OCI-LY1 (cell line): ENCODE measurements at regions not wholly inside any gene's neighbourhood (a gene's known extent, or its start where the extent isn't known, plus 50 kb on each side); places are given as distances from the start of the nearest gene placed in this dataset.
"Not testable (repeated sequence)": the region's sequence is repeated elsewhere in the genome, so short reads cannot be mapped to it uniquely, and the experiment has no call there.

ENCODE experiments used
- H2AFZ ChIP-seq: fragments of 200-600 bp; sonication (generic), shearing (Covaris generic); 2 replicates; pipeline ENCODE4 v1.6.0; 2014; ENCODE audit warnings: antibody characterized with exemption, mild to moderate bottlenecking, low read length
- H3F3A ChIP-seq: fragments of 200-600 bp; sonication (generic), shearing (Covaris generic); 2 replicates; pipeline ENCODE4 v1.6.0; 2014; ENCODE audit warnings: mild to moderate bottlenecking, antibody characterized with exemption, low read length, moderate library complexity; ENCODE audit not compliant: insufficient read depth
- H3K27ac ChIP-seq: fragments of 200-600 bp; sonication (generic); 2 replicates; pipeline ENCODE4 v1.5.1; 2014; ENCODE audit warnings: low read length, mixed run types, mild to moderate bottlenecking, low read depth; ENCODE audit not compliant: poor library complexity, severe bottlenecking
- H3K27me3 ChIP-seq: fragments of 200-600 bp; sonication (generic); 2 replicates; pipeline ENCODE4 v1.6.0; 2014; ENCODE audit warnings: antibody characterized with exemption, mild to moderate bottlenecking, low read length, moderate library complexity; ENCODE audit not compliant: insufficient read depth
- H3K36me3 ChIP-seq: fragments of 200-600 bp; sonication (generic); 2 replicates; pipeline ENCODE4 v1.6.1; 2014; ENCODE audit warnings: mild to moderate bottlenecking, antibody characterized with exemption, low read length, moderate library complexity, mixed read lengths; ENCODE audit not compliant: insufficient read depth
- H3K4me1 ChIP-seq: fragments of 200-600 bp; sonication (generic); 2 replicates; pipeline ENCODE4 v1.5.1; 2014; ENCODE audit warnings: mild to moderate bottlenecking, low read length, moderate library complexity; ENCODE audit not compliant: insufficient read depth, severe bottlenecking
- H3K4me2 ChIP-seq: fragments of 200-600 bp; sonication (generic), shearing (Covaris generic); 2 replicates; pipeline ENCODE4 v1.6.1; 2014; ENCODE audit warnings: low read length
- H3K4me3 ChIP-seq: fragments of 200-600 bp; sonication (generic); 2 replicates; pipeline ENCODE4 v1.5.1; 2014; ENCODE audit warnings: low read length, low read depth, mild to moderate bottlenecking, mixed read lengths; ENCODE audit not compliant: poor library complexity, severe bottlenecking
- H3K79me2 ChIP-seq: fragments of 200-600 bp; shearing (Covaris generic); 2 replicates; pipeline ENCODE4 v1.6.1; 2016; ENCODE audit warnings: mixed run types, low read length, mixed read lengths; ENCODE audit not compliant: insufficient read depth
- H3K9ac ChIP-seq: fragments of 200-600 bp; sonication (generic), shearing (Covaris generic); 2 replicates; pipeline ENCODE4 v1.6.1; 2014; ENCODE audit warnings: mild to moderate bottlenecking, low read length, mixed read lengths
- H3K9me2 ChIP-seq: fragments of 200-600 bp; sonication (generic), shearing (Covaris generic); 2 replicates; pipeline ENCODE4 v1.6.1; 2014; ENCODE audit warnings: low read depth, mild to moderate bottlenecking, low read length, mixed read lengths
- H3K9me3 ChIP-seq: fragments of 200-600 bp; shearing (Covaris generic); 2 replicates; pipeline ENCODE4 v1.6.1; 2014; ENCODE audit warnings: low read length, mixed read lengths
- H4K20me1 ChIP-seq: fragments of 200-600 bp; sonication (generic), shearing (Covaris generic); 2 replicates; pipeline ENCODE4 v1.6.0; 2016; ENCODE audit warnings: mild to moderate bottlenecking, low read length; ENCODE audit not compliant: insufficient read depth
- CTCF ChIP-seq: fragments of 200-600 bp; sonication (generic), shearing (Covaris generic); IDR thresholded peaks from 2 replicates; pipeline ENCODE4 v1.5.1; 2017; ENCODE audit warnings: mild to moderate bottlenecking, antibody characterized with exemption, low read length, moderate library complexity, mixed read lengths
- EZH2 ChIP-seq: fragments of 200-600 bp; sonication (generic), shearing (Covaris generic); IDR thresholded peaks from 2 replicates; pipeline ENCODE4 v1.8.0; 2017; ENCODE audit warnings: borderline replicate concordance, mixed run types, mild to moderate bottlenecking, antibody characterized with exemption, low read length, moderate library complexity, mixed read lengths

GRCh38 chr11:38700111-38700510 lies 2102.1 kb upstream of the RAG2 start:
- TF ChIP-seq CTCF (no peak), EZH2 (no peak)
- Histone ChIP-seq H3K4me2 (no peak overlapping the region), H2AFZ (no peak overlapping the region), H4K20me1 (no peaks in the 10 kb centered on the region), H3K27me3 (no peaks in the 10 kb centered on the region), H3K36me3 (no peaks in the 10 kb centered on the region), H3F3A (no peaks in the 10 kb centered on the region), H3K9me3 (no peaks in the 10 kb centered on the region), H3K9me2 (no peaks in the 10 kb centered on the region), H3K9ac (no peak overlapping the region), H3K79me2 (no peaks in the 10 kb centered on the region), H3K27ac (no peak overlapping the region), H3K4me3 (no peak overlapping the region), H3K4me1 (no peaks in the 10 kb centered on the region)

- Histone ChIP-seq H3F3A (no peaks in the 10 kb centered on the region), H4K20me1 (no peaks in the 10 kb centered on the region), H3K9me3 (no peaks in the 10 kb centered on the region), H3K4me2 (no peak overlapping the region), H2AFZ (no peak overlapping the region), H3K4me3 (no peak overlapping the region), H3K9ac (no peak overlapping the region), H3K36me3 (no peaks in the 10 kb centered on the region), H3K4me1 (no peaks in the 10 kb centered on the region), H3K9me2 (no peaks in the 10 kb centered on the region), H3K27me3 (no peaks in the 10 kb centered on the region), H3K79me2 (no peaks in the 10 kb centered on the region), H3K27ac (no peak overlapping the region)
- TF ChIP-seq EZH2 = no peak
- TF ChIP-seq CTCF = no peak
These were observed 2095.3 kb upstream of the RAG2 start for GRCh38 chr11:38693306-38693705.

GRCh38 chr11:38690211-38690610 lies 2092.2 kb upstream of the RAG2 start:
- not testable (repeated sequence) for H3K27me3 ChIP-seq, H3K4me2 ChIP-seq, H3K9me2 ChIP-seq, H3K9ac ChIP-seq, H3K79me2 ChIP-seq, H4K20me1 ChIP-seq, H3K4me3 ChIP-seq, H2AFZ ChIP-seq, H3K36me3 ChIP-seq, H3K4me1 ChIP-seq, H3K27ac ChIP-seq, H3F3A ChIP-seq, H3K9me3 ChIP-seq

- no peaks in the 10 kb centered on the region for H4K20me1 ChIP-seq
- no peaks in the 10 kb centered on the region for H3K36me3 ChIP-seq
- no peak overlapping the region for H2AFZ ChIP-seq
- H3K27me3 ChIP-seq = no peaks in the 10 kb centered on the region
- no peaks in the 10 kb centered on the region for H3K4me1 ChIP-seq
- TF ChIP-seq EZH2 (no peak), CTCF (no peak)
- H3K9me2 ChIP-seq = no peaks in the 10 kb centered on the region
- H3K4me2 ChIP-seq = no peak overlapping the region
- H3F3A ChIP-seq = no peaks in the 10 kb centered on the region
- no peak overlapping the region for H3K9ac ChIP-seq
- H3K27ac ChIP-seq = no peak overlapping the region
- no peaks in the 10 kb centered on the region for H3K9me3 ChIP-seq
- no peak overlapping the region for H3K4me3 ChIP-seq
- H3K79me2 ChIP-seq = no peaks in the 10 kb centered on the region
These were observed 2089.0 kb upstream of the RAG2 start for GRCh38 chr11:38687008-38687407.
